NCI-H69 (cell line): ENCODE measurements at regions not wholly inside any gene's neighbourhood (a gene's known extent, or its start where the extent isn't known, plus 50 kb on each side); places are given as distances from the start of the nearest gene placed in this dataset.
"Not testable (repeated sequence)": the region's sequence is repeated elsewhere in the genome, so short reads cannot be mapped to it uniquely, and the experiment has no call there.

Experiments
- DNase-seq: peaks from one replicate; lab custom pipeline; 2025; lab: John Stamatoyannopoulos, UW

DNA sequence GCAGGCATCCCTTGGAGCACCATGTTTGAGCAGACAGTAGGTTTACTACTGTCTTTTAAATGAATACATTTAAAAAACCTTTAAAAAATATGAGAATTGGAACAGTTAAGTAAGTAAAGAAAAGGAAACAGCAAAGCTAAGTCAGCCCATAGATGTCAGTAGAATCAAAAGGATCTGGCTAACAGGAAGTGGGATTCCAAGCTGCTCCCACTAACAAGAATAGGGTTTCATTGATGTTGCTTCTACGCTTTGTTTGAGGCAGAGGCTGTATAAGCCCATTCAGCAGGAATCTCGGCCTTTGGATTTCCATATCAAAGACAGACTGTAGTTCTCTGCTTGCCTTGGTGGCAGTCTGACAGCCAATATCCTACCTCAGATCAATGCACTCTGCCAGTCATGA is 122.9 kb upstream of the ELAC2 start:
- peak; percentile 2 for DNase-seq

DNA sequence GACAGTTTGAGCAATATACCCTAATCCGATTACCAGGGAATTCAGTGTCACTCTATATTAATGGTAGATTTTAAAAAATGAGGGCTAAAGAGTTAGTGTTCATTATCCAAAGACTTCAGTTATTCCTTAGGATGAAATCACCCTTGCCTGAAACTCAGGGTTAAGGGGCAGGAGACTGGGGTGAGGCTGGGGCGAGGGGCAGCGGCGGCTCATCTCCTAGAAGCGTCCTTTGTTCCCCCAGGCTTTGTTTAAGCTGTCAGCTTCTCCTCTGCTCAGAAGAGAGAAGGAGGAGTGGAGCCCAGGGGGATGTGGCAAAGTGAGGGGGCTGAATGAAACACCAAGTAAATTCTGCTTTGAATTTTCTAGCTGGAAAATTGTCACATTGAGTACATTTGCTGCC is 117.7 kb upstream of the ELAC2 start:
- no peak for DNase-seq

DNA sequence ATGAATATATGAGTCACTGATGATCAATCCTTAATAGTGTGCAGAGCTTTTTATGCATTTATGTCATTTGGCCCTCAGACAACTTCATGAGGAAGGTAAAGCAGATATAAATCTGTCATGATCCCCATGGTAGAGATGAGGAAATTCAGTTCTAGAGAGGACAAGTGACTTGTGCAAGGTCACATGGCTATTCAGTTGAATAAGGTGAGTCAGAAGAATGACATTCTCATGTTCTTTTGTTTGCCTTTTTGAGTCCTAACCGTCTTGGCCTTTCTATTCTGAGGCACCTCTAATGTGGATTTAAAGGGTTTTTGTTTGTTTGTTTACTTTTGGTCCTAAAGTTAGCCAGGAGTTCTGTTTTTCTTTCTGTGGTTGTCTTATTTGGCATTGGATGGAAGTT is 116.2 kb upstream of the ELAC2 start:
- DNase-seq: no peak

DNA sequence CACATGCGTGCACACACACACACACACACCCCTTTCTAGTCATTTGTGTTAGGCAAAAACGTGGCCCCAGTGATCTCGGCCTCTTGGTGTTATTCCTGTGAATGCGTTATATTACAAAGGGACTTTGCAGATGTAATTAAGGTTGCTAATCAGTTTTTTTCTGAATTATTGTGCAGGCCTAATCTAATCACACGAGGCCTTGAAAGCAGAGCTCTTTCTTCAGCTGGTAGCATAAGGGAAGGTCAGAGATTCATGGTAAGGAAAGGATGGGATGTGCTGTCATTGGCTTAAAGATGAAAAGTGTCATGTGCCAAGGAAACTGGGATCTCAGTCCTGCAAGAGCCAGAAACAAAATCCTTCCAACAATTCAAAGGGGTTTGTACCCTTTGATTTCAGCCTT is 113.4 kb upstream of the ELAC2 start:
- DNase-seq: no peak

DNA sequence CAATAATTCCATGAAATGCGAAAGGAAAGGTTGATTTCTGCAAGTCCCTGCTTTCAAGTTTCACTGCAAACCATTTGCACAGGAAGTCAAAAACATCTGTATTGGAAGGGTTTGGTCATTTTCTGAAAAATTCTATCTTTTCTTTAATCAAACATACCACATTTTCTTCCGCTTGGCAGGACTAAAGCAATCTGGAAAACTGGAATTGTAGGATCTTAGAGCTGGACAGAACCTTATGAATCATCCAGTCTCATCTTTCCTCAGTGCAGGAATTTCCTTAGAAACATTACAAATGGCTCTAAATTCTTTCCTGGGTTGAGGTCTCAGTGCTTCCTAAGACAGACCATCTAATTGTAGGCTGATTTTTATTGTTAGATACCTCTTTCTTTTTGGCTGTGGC is 111.5 kb upstream of the ELAC2 start:
- DNase-seq: no peak

DNA sequence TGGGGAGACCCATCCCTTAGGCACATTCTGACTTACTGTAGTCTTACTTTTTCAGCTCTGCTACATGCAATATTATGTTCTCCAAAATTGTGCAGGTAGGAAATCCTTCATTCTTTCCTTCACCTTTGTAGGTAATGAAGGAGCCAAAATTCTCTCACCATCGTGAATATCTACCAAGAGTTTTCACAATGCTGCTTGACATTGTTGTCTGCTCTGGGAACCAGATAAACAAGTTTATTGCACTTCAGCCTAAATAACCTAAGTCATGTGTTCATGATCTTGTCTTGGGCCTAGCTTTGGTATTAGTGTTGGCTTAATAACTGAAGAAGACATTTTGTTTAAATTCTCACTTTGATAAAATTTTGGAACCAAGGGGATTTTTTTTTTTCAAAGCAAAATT is 110.8 kb upstream of the ELAC2 start:
- DNase-seq: no peak

DNA sequence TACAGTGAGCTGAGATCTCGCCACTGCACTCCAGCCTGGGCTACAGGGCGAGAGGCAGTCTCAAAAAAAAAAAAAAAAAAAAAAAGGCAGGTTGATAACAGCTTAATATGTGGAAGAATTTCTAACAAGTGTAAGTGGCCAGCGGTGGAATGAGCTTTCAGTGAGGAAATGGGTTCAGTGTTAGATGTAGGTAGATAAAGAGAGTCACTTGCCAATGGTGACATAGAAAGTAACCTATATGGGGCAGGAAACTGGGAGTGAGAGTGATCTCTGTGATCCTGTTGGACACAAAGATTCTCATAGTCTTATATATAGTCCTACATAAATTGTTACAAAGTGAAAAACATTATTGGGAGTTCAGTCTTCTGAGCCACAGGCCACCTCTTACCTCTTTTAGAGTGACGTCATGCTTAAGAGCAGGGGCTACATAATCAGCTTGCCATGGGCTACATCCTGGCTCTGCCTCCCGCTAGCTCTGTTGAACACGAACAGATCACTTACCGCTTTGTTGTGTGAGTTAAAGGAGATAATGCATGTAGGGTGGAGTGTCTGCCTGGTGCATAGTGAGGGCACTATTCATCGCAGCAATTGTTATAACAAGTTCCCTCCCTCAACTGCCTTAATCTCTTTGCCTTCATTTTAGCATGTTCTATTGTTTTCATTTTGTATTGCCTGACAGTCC is 110.2 kb upstream of the ELAC2 start:
- DNase-seq: no peak

DNA sequence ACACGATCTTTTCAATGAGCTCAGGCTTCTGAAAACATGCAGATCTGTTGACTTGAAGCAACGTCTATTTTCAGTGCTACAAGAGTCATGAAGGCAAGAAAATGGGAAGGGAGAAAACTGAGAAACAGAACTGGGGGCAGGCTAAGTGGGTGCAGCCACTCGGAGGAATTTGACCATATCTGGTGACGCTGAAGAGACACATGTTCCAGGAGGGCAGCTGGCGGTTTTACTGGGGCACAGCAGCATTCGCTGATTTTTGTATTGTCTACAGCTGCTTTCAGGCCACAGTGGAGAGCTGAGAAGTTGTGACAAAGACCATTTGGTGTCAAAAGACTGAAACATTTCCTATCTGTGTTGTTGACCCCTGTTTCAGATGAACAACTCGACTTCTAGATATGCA is 103.0 kb upstream of the ELAC2 start:
- no peak for DNase-seq

DNA sequence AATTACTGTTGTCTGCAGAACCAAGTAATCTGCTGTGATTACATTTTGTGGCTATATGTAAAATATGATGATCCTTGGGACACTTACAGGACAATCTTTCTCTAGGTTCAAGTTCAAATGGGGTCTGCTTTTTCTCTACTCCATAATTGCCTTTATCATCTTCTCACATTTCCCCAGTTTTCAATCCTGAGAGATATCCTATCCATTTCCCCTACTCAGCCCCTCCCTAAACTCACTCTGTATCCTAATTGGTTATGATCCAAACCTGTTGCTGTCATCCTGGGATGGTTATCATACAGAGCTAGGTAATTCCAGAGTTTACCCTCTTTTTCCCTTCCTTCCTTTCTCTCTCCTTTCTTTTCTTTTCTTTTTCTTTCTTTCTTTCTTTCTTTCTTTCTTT is 100.5 kb upstream of the ELAC2 start:
- no peak for DNase-seq

DNA sequence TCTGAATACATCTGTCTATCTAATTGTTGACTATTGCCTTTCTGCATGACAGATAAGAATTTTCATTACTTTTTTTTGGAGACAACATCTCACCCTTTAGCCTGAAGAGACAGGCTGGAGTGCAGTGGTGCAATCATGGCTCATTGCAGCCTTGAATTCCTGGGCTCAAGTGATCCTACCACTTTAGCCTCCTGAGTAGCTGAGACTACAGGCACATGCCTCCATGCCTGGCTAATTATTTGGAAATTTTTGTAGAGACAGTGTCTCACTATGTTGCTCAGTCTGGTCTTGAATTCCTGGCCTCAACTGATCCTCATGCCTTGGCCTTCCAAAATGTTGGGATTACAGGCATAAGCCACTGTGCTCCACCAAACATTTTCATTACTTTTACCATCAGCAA is 99.8 kb upstream of the ELAC2 start:
- no peak for DNase-seq

DNA sequence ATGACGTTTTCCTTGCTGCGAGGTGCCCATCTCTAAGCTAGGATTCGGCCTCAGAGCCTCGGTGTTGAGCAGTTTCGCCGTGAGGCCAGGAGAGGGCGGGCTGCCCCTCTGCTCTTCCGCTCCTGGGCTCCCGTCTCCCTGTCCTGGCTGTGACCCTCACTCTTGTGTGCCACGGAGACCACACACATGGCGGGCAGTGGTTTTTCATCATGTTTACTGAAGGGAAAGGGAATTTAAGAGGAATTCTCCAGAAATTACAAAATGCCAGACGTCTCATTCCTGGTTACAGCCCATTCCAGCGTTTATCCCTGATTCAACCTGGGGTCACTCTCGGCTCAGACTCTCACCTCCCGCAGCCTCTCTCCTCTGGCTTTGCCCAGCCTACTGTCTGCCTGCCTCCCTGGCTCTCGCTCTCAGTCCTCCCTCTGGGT is 96.8 kb upstream of the ELAC2 start:
- DNase-seq: peak; percentile 31

DNA sequence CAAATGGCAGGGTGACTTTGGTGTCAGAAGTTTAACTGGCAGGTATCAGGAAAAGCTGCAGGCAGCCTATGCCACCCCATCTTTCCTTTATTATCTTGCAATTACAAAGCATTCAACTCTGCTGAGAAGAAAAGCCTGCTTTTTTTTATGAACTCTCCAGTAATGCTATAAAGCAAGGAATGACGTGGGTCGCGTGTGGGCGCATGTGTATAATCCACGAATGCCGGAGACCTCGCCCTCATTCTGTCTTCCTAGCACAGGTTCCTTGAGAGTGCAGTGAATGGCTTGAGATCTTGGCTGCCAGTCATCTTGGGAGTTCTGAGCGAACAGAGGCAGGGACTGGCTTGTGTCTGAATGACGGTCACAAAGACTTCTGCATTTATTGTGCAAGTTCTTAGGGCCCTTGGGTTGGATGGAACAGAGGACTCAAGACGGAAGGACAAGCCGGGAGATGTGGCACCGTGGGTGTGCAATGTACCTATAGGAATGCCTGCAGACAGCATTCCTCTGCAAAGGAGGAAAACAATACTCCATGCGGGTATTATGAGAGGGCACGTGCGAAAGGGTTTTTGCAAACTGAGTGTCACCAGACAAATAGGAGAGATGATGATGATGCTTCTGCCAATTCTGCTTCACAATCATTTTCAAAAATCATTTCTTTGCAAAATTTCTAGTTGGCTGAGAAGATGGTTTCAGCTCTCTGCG is 96.1 kb upstream of the ELAC2 start:
- no peak for DNase-seq

DNA sequence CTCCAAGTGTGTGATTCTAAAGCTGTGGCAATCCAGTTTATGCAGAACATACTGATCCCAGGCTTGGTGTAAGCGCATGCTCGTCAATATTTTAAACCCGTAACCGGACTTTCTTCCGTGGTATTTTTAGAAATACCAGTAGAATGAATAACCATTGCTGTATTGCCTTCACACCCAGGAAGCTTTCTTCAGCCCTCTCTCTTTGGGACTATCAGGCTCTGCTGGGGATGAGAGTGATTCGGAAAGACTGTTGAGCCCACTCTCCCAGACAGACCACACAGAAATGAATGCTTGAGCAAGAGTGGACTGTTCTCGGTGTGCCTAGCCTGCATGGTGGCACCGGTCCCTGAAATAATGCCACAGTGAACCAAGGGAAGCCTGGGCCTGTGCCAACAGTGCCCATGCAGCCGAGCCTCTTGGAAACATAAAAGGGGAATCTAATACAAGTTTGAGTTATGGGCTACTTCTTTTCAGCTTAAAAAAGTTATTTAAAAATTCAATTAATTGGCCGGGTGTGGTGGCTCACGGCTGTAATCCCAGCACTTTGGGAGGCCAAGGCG is 89.9 kb upstream of the ELAC2 start:
- DNase-seq: no peak

DNA sequence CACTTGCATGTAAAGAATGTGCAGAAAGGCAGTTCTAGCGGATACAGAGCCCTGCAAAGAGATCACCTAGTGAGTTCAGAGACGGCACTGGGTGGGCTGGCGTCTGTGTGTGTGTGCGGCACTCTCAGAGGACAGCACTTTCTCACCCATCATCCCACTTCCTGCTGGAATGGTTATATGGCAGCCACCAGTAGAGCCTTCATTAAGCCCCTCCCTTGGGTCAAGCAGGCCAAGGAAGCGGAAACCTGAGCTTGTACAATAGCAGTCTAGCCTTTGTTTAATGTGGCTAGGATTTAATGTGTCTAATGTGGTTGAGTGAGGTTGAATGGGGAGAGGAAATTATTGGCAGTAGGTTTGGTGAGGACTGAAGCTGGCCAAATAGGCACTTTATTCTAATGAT is 88.3 kb upstream of the ELAC2 start:
- DNase-seq: peak; percentile 79

DNA sequence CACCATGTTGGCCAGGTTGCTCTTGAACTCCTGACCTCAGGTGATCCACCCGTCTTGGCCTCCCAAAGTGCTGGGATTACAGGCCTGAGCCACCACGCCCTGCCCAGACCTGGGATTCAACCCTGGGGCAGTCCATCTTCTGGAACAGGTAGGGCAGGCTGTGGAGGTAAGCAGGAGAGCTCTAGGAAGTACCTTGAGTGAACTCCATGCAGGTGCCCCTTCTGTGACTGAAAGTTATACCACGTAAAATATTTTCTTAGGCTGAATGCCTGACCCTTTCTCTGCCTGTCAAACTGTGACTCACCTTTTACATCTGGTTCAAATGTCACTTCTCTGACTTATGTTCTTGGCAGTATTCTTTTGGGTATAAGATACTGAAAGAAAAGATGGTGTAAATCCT is 86.7 kb upstream of the ELAC2 start:
- no peak for DNase-seq

DNA sequence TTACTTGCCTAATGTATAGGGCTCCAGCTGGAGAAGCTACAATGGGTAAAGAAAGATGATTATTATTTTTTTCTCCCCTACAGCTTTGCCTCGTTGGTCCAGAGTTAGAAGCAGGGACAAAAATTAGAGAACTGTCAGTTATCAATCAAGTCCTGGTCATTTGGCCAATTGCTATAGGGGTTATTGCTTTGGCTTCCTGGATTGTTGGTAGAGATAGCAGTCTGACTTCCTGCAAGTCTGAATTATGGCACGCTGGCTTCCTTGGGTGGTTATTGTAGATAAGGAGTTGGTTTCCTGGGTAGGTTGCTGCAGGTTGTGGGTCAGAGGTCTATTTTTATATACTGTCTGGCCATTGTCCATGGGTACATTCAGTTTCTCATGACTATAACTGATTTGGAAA is 84.7 kb upstream of the ELAC2 start:
- DNase-seq: no peak

DNA sequence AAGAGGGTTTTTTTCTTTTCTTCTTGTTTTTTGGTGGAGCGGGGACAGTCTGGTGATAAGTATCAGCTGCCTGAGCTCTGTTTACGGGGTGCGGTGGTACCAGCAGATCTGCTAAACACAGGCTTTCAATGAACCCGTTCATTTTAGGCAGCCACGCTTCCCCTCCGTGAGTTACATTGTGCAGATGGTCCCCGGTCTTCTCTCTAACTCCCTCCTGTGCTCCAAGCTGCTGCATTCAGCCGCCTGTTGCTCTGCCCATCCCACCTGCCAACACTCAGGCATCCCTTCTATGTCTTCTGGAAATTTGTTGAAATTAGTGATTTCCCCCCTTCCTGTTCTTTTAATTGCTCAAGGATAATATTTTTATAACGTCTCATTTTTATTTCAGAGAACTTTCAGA is 82.1 kb upstream of the ELAC2 start:
- no peak for DNase-seq

DNA sequence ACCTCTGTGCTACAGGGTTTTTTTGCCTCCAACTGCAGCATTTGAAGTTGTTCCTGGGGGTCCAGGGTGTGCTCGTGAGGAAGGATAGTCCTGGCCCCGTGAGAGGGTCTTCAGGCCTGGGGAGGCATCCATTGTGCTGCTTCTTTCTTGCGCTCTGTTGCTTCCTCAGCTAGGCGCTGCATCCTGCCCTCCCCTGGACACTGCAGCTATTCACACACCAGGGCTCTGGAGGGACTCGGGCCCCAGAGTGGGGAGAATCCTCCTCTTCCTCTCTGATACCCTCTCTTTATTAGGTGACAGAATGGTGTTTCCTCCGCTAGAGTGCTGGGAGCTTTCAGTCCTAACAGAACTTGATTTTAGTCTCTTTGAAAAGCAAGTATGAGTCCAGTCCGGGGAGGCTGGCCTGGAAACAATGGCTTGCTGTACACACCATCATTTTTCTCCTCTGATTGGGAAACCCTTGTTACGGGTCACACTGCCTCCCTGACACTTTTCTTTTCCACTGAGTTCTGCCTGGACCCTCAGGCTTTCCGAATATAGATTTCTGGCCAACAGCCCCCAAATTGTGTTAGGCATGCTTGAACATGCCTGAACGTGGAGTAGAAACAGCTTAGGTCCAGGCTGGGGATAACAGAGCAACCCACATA is 81.4 kb upstream of the ELAC2 start:
- no peak for DNase-seq

DNA sequence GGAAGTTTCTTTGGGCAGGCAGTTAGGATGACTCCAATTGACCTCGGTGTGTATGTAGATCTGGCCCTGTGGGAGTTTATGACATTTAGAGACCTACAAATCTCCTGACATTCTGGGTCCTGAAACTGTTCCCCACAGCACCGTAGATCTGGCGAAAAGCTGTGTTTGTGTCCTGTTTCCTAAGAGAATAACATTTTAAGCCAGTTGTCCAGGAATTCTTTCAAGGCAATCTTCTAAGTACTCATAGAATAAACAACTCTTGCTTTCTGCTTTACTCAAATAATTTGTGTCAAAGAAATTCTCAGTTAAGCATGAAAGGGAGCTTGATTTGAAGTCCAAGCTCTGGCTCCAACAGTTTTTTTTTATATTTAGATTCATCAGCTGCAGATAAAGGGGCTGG is 78.5 kb upstream of the ELAC2 start:
- DNase-seq: no peak

DNA sequence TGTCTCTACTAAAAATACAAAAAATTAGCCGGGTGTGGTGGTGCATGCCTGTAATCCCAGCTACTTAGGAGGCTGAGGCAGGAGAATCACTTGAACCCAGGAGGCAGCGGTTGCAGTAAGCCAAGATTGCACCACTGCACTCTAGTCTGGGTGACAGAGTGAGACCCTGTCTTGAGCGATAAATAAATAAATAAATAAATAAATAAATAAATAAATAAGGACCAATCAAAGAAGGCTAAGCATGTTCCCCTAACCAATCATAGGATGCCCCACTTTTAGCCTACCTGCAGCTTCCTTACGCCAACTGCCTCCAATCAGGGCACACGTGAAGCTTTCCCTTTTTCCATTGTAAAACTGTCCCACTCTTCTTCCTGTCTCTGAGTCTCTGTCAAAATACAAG is 74.2 kb upstream of the ELAC2 start:
- DNase-seq: not testable (repeated sequence)

DNA sequence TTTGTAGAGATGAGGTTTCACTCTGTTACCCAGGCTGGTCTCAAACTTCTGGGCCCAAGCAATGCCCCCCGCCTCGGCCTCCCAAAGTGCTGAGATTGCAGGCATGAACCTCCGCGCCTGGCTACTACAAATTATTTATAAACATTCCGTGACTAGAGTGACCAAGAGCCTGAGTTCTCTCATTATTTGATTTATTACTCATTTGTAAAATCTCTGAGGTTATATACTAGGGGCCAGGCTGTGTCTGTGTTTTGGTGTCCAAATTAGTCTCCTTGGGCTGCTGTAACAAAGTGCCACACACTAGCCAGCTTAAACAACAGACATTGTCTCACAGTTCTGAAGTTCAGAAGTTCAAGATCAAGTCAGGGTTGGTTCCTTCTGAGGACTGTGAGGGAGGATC is 70.8 kb upstream of the ELAC2 start:
- DNase-seq: no peak

DNA sequence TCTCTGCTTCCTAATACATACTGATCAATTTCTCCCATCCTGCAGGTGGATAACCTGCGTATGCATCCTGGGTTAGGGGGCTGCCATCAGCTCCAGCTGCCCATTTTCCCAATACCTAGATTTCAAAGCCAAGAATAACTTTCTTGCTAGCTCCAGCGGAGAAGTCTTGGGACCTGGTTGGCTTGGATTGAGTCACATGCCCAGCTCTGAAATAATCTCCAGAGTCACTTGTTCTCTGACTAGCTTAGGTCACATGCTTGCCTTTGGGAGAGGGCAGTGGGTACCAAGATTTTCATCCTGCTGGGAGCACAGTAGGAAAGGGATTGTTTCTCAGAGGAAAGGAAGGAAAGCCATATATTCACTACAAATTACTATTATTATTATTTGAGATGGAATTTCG is 70.0 kb upstream of the ELAC2 start:
- no peak for DNase-seq

DNA sequence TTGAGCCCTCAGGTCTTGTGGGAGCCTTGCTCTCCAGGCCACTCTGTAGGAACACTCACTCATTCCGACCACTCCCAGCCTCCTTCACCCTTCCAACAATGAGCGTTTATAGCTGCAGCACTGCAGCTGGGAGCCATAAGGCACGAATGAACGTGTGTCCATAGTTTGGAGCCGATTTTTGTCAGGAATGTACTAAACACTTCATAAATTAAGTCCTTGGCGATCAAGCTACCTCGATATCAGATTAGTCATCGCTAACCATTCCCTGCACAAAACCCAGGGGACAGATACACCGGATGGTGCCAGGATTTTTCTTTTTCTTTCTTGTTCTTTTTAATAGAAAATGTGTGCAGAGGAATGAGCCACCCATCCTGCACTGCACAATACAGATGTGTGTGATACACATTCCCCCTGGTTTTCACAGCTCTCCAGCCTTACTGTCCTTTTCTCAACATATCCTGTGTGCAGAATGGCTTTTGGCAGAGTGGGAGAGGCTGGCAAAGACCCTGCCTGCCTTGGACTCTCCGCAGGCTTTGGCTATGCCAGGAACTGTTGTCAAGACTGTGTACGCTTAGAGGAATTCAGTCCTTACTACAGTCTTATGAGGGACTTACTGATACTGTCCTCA is 68.4 kb upstream of the ELAC2 start:
- no peak for DNase-seq
